Breast epithelium (tissue), 4 donors: ENCODE measurements at regions not wholly inside any gene's neighbourhood (a gene's known extent, or its start where the extent isn't known, plus 50 kb on each side); places are given as distances from the start of the nearest gene placed in this dataset.

Source experiments
- DNase-seq, 2 donors: peaks; one replicate each; pipeline ENCODE4 v3.0.0-alpha.2; 2019; ENCODE audit warnings: low spot score in 2 of 2
- H3K27ac ChIP-seq, 2 donors: fragments of 200-600 bp; sonication (generic) in 1 of 2; one replicate each; pipeline ENCODE4 v1.5.1; 2016 to 2019; ENCODE audit warnings: mild to moderate bottlenecking in 1 of 2
- H3K27me3 ChIP-seq, 2 donors: fragments of 200-600 bp; sonication (generic) in 1 of 2; one replicate each; pipeline versions ENCODE4 v1.5.1 to v1.6.0; 2017 to 2019; ENCODE audit warnings: control low read depth in 1 of 2, mild to moderate bottlenecking in 1 of 2
- H3K36me3 ChIP-seq: fragments of 200-600 bp; one replicate; pipeline ENCODE4 v1.5.1; 2019
- H3K4me1 ChIP-seq, 2 donors: fragments of 200-600 bp; sonication (generic); one replicate each; pipeline ENCODE4 v1.5.1; 2016 to 2019; ENCODE audit warnings: control low read depth in 1 of 2
- H3K4me3 ChIP-seq, 3 donors: fragments of 200-600 bp; sonication (generic); 1 replicate in 2 of 3; 2 replicates in 1 of 3; pipeline ENCODE4 v1.5.1; 2016 to 2019; ENCODE audit warnings: mild to moderate bottlenecking in 3 of 3, moderate library complexity in 2 of 3
- H3K9me3 ChIP-seq, 2 donors: fragments of 200-600 bp; sonication (generic) in 1 of 2; one replicate each; pipeline ENCODE4 v1.5.1; 2016 to 2019; ENCODE audit warnings: control low read depth in 1 of 2
- POLR2A ChIP-seq: fragments of 450-650 bp; IDR thresholded peaks from one replicate; pipeline ENCODE4 v1.6.1; 2016; ENCODE audit warnings: antibody characterized with exemption, mild to moderate bottlenecking, moderate library complexity
- POLR2AphosphoS5 ChIP-seq, 3 donors: sonication (generic); formaldehyde crosslinking; IDR thresholded peaks; one replicate each; pipeline ENCODE4 v1.6.1; 2017; ENCODE audit warnings: antibody characterized with exemption in 3 of 3
- intact Hi-C: fragments of 100-400 bp; cut with DNase I; formaldehyde crosslinking; loops from one replicate; pipeline ENCODE4 v1.15.1; 2023; ENCODE audit warnings: low total_unique reads
- TF ChIP-seq, protein P1 (sequence below), 3 donors: fragments of 450-650 bp; IDR thresholded peaks; one replicate each; pipeline ENCODE4 v1.5.1; 2016 to 2017; ENCODE audit warnings: antibody characterized with exemption in 3 of 3, mild to moderate bottlenecking in 3 of 3, moderate library complexity in 3 of 3

- no peaks in the 10 kb centered on the region for H3K4me1 ChIP-seq
- no peak for DNase-seq
- H3K9me3 ChIP-seq = no peaks in the 10 kb centered on the region
- TF ChIP-seq POLR2A (no peak), POLR2AphosphoS5 (IDR thresholded peaks at IDR 0.05) (no peak)
- TF ChIP-seq, protein P1, sequence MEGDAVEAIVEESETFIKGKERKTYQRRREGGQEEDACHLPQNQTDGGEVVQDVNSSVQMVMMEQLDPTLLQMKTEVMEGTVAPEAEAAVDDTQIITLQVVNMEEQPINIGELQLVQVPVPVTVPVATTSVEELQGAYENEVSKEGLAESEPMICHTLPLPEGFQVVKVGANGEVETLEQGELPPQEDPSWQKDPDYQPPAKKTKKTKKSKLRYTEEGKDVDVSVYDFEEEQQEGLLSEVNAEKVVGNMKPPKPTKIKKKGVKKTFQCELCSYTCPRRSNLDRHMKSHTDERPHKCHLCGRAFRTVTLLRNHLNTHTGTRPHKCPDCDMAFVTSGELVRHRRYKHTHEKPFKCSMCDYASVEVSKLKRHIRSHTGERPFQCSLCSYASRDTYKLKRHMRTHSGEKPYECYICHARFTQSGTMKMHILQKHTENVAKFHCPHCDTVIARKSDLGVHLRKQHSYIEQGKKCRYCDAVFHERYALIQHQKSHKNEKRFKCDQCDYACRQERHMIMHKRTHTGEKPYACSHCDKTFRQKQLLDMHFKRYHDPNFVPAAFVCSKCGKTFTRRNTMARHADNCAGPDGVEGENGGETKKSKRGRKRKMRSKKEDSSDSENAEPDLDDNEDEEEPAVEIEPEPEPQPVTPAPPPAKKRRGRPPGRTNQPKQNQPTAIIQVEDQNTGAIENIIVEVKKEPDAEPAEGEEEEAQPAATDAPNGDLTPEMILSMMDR (IDR thresholded peaks at IDR 0.05) = no peak
- H3K27me3 ChIP-seq = no peaks in the 10 kb centered on the region
- H3K27ac ChIP-seq = no peak overlapping the region
- H3K36me3 ChIP-seq = no peaks in the 10 kb centered on the region
- no peak overlapping the region for H3K4me3 ChIP-seq
- intact Hi-C loops = loop anchor here (2.0 to 10.0 kb wide), 3 partner anchors 48 to 1826 kb away; no protein-coding TSS in a partner anchor
These were observed 419.4 kb downstream of the MTRR start for GRCh38 chr5:8288334-8288733.

DNA sequence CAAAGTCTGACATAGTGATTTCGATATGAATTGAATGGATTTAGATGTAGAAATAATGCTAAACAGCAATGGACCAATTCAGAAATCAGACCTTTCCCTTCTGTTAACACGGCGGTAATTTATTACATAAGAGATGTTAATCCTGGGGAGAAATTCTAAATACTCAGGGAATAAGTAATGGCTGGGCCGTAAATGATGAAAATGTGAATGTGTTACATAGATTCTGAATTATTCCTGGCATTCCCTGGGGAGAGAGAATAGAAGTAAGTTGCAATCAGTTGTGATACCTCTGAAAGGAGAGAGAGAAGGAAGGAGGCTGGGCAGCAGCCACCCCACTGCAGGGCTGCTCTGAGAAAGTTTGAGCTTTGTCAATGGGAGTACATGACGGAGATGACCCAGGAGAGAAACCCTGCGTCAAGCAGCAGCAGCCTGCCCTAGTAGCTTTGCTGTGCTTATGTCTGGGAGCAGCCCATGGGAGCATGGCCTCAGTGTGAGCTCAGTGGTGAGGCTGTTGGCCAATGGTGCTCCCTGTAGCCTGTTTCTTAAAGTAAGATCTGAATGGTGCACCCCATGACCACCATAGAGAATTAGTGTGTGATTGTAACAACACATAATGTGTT, 420.1 kb downstream of the MTRR start:
- H3K36me3 ChIP-seq = no peaks in the 10 kb centered on the region
- no peak for DNase-seq
- no peak overlapping the region for H3K27ac ChIP-seq
- no peaks in the 10 kb centered on the region for H3K27me3 ChIP-seq
- no peak for TF ChIP-seq POLR2A
- no peak for TF ChIP-seq POLR2AphosphoS5 (IDR thresholded peaks at IDR 0.05)
- TF ChIP-seq, protein P1 (IDR thresholded peaks at IDR 0.05) = no peak
- no peaks in the 10 kb centered on the region for H3K4me1 ChIP-seq
- no peaks in the 10 kb centered on the region for H3K9me3 ChIP-seq
- H3K4me3 ChIP-seq = no peak overlapping the region
- intact Hi-C loops = loop anchor here (2.0 to 10.0 kb wide), 3 partner anchors 48 to 1826 kb away; no protein-coding TSS in a partner anchor

DNA sequence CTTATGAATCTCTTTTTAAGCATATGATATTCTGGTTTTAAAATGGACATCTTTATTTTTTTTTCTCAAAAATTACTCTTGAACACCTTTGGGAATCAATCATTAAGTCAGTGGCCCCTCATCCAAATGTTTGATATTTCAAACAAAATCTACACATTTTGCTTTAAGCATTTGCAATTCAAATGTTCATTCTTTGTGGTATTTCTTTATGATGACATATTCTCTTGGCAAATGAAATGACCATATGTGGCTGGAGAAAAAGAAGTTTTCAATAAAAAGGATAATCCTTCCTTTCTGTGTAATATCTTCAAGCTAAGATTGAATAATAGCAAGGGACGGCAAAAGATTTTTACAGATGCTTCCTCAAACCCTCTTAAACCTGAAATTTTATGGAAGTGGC, 420.8 kb downstream of the MTRR start:
- intact Hi-C loops = loop anchor here (2.0 to 10.0 kb wide), 3 partner anchors 47 to 1825 kb away; no protein-coding TSS in a partner anchor

DNA sequence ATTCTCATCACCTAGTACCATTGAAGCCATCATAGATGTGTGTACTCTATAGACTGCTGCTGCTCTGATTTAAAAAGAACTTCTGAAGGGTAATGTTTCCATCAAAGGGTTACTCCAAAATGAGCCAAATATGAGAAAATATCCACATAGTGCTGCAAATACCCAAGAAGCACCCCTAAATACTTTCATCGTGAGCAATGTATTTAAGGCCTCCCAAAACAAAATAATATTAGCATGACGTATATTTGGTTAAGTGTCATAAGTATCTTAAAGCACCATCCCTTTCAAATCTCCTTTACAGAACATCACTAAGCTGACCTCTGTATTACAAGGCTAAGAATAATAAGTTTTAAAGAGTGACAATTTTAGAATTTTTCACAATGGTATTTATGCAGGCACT, 421.8 kb downstream of the MTRR start:
- no peak for DNase-seq
- TF ChIP-seq POLR2A (no peak), POLR2AphosphoS5 (IDR thresholded peaks at IDR 0.05) (no peak)
- TF ChIP-seq, protein P1 (IDR thresholded peaks at IDR 0.05) = no peak
- no peak overlapping the region for H3K4me3 ChIP-seq
- no peaks in the 10 kb centered on the region for H3K4me1 ChIP-seq
- H3K27me3 ChIP-seq = no peaks in the 10 kb centered on the region
- no peaks in the 10 kb centered on the region for H3K9me3 ChIP-seq
- no peak overlapping the region for H3K27ac ChIP-seq
- intact Hi-C loops = no loop called here
- H3K36me3 ChIP-seq = no peaks in the 10 kb centered on the region

More for the DNA sequence above, 420.8 kb downstream of the MTRR start:
- no peak for DNase-seq
- no peaks in the 10 kb centered on the region for H3K27me3 ChIP-seq
- TF ChIP-seq POLR2AphosphoS5 (IDR thresholded peaks at IDR 0.05) = no peak
- TF ChIP-seq, protein P1 (IDR thresholded peaks at IDR 0.05) = no peak
- no peak for TF ChIP-seq POLR2A
- no peaks in the 10 kb centered on the region for H3K4me1 ChIP-seq
- H3K9me3 ChIP-seq = no peaks in the 10 kb centered on the region
- H3K4me3 ChIP-seq = no peak overlapping the region
- no peak overlapping the region for H3K27ac ChIP-seq
- H3K36me3 ChIP-seq = no peaks in the 10 kb centered on the region

DNA sequence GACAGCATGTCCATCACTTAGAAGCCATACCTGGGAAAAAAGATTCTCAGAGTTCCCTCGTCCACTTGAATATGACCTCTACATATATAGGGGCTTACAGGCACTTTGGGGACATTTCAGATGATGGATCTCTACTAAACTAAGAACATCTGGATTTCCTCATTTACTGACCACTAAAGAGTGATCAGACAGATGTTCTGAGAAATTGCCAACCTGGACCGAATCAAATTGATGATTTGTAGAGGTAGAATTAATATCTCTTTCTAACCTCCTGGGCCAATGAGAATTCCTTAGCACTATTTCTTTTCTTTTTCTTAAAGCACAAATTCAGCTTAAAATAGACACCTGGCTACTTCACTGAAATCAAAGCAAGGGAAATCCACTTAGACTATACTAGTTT, 422.7 kb downstream of the MTRR start:
- Histone ChIP-seq H3K27ac (no peak overlapping the region), H3K9me3 (no peaks in the 10 kb centered on the region), H3K36me3 (no peaks in the 10 kb centered on the region), H3K4me3 (no peak overlapping the region), H3K4me1 (no peaks in the 10 kb centered on the region), H3K27me3 (no peaks in the 10 kb centered on the region)
- no peak for TF ChIP-seq POLR2AphosphoS5 (IDR thresholded peaks at IDR 0.05)
- TF ChIP-seq, protein P1 (IDR thresholded peaks at IDR 0.05) = no peak
- TF ChIP-seq POLR2A = no peak
- no peak for DNase-seq
- intact Hi-C loops = no loop called here
